PFSK-1 (cell line): ENCODE measurements at regions not wholly inside any gene's neighbourhood (a gene's known extent, or its start where the extent isn't known, plus 50 kb on each side); places are given as distances from the start of the nearest gene placed in this dataset.

Experiments
- FOXP2 ChIP-seq: optimal IDR thresholded peaks from 2 replicates; pipeline ENCODE3; 2011; ENCODE audit warnings: borderline replicate concordance, control low read depth, inconsistent platforms; ENCODE audit not compliant: insufficient read depth; ENCODE audit errors: extremely low read length, extremely low read depth
- POLR2AphosphoS5 ChIP-seq: IDR thresholded peaks from 2 replicates; pipeline ENCODE4 v1.6.1; 2012; ENCODE audit warnings: low read depth, mild to moderate bottlenecking, control low read depth, low read length, moderate library complexity
- SIN3A ChIP-seq: IDR thresholded peaks from 2 replicates; pipeline ENCODE4 v1.6.1; 2012; ENCODE audit warnings: mild to moderate bottlenecking, low read length, moderate library complexity, borderline replicate concordance; ENCODE audit not compliant: insufficient read depth
- TAF1 ChIP-seq: IDR thresholded peaks from 2 replicates; pipeline ENCODE4 v1.6.1; 2012; ENCODE audit warnings: low read length, control low read depth, borderline replicate concordance; ENCODE audit not compliant: insufficient read depth
- TF ChIP-seq, protein P1 (sequence below), 2 experiments: IDR thresholded peaks; 2 replicates each; pipeline versions ENCODE4 v1.6.1 to v1.8.0; 2011 to 2012; ENCODE audit warnings: low read depth in 2 of 2, low read length in 2 of 2, control low read depth in 1 of 2, inconsistent platforms in 1 of 2, mild to moderate bottlenecking in 1 of 2, moderate library complexity in 1 of 2; ENCODE audit not compliant: insufficient read depth in 1 of 2

DNA sequence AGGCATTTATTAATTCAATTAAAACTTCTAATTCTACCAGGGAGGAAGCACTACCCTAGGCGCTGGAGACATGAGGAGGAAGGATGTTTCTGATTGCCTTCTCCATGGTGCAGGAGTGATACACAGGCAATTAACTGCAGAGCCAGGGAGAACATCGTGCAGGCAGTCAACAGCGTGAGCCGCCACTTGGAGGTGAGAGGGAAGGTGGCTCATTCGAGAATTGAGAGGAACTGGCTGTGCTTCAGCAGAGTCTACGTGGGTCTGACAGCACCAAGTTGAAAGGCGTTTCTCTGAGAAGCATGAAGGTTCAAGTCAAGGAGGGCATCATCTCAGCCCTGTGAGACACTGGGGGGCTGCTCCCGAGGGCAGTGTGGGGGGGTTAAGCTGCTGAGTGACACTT, 388.7 kb upstream of the MYT1L start:
- TF ChIP-seq SIN3A (no peak), POLR2AphosphoS5 (no peak), TAF1 (no peak), FOXP2 (no peak)
- TF ChIP-seq, protein P1, sequence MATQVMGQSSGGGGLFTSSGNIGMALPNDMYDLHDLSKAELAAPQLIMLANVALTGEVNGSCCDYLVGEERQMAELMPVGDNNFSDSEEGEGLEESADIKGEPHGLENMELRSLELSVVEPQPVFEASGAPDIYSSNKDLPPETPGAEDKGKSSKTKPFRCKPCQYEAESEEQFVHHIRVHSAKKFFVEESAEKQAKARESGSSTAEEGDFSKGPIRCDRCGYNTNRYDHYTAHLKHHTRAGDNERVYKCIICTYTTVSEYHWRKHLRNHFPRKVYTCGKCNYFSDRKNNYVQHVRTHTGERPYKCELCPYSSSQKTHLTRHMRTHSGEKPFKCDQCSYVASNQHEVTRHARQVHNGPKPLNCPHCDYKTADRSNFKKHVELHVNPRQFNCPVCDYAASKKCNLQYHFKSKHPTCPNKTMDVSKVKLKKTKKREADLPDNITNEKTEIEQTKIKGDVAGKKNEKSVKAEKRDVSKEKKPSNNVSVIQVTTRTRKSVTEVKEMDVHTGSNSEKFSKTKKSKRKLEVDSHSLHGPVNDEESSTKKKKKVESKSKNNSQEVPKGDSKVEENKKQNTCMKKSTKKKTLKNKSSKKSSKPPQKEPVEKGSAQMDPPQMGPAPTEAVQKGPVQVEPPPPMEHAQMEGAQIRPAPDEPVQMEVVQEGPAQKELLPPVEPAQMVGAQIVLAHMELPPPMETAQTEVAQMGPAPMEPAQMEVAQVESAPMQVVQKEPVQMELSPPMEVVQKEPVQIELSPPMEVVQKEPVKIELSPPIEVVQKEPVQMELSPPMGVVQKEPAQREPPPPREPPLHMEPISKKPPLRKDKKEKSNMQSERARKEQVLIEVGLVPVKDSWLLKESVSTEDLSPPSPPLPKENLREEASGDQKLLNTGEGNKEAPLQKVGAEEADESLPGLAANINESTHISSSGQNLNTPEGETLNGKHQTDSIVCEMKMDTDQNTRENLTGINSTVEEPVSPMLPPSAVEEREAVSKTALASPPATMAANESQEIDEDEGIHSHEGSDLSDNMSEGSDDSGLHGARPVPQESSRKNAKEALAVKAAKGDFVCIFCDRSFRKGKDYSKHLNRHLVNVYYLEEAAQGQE (IDR thresholded peaks at IDR 0.05; ENCODE audit: insufficient read depth in 1 of 2, low read depth in 2 of 2, low read length in 2 of 2), result no peak
